GM12878 (cell line): ENCODE measurements at regions not wholly inside any gene's neighbourhood (a gene's known extent, or its start where the extent isn't known, plus 50 kb on each side); places are given as distances from the start of the nearest gene placed in this dataset.

ENCODE experiments used
- ATAC-seq: fragments of 200-7000 bp; cut with Tn5 transposase; 3 replicates; pipeline ENCODE4 v1.9.1; 2020; ENCODE audit warnings: mild to moderate bottlenecking, moderate library complexity
- BruUV-seq: library from RNA; stranded (reverse); fragments of 400-500 nt; replicated peaks from 2 replicates; lab custom pipeline; 2021; lab: Mats Ljungman, UMichigan
- CTCF ChIA-PET: fragments of 300-600 bp; sonication (Branson Sonifier 250); formaldehyde crosslinking; extraction: SDS; loops from one replicate; lab custom pipeline; 2021; ENCODE audit warnings: inconsistent platforms; lab: Yijun Ruan, JAX
- POLR2A ChIA-PET: fragments of 350-600 bp; formaldehyde crosslinking; extraction: SDS; loops from one replicate; lab custom pipeline; 2021; ENCODE audit warnings: inconsistent platforms; lab: Charles Lee
- RAD21 ChIA-PET: fragments of 300-600 bp; sonication (Branson Sonifier 250); formaldehyde crosslinking; loops from one replicate; lab custom pipeline; 2023; ENCODE audit warnings: antibody characterized with exemption; ENCODE audit not compliant: unreplicated experiment; lab: Charles Lee
- SMC1A ChIA-PET: fragments of 300-600 bp; sonication (Branson Sonifier 250); formaldehyde crosslinking; loops from one replicate; lab custom pipeline; 2023; ENCODE audit not compliant: unreplicated experiment, uncharacterized antibody; lab: Charles Lee
- DNase-seq: peaks from one replicate; pipeline ENCODE4 v3.0.0-alpha.2; 2011; ENCODE audit warnings: low read depth, low spot score
- FAIRE-seq: peaks from 3 replicates; lab custom pipeline; 2011; peaks lifted over from hg19 to GRCh38; lab: Jason Lieb, UNC
- H2AFZ ChIP-seq: 2 replicates; pipeline ENCODE4 v1.6.0; 2011; ENCODE audit warnings: low read depth, low read length, control low read depth; ENCODE audit not compliant: control insufficient read depth
- H3K27ac ChIP-seq: 2 replicates; pipeline ENCODE4 v1.5.1; 2011; ENCODE audit warnings: control low read depth; ENCODE audit not compliant: control insufficient read depth, insufficient read depth
- H3K27me3 ChIP-seq, 2 experiments: replicated peaks in 1 of 2; 2 replicates each; pipeline versions ENCODE4 v1.6.0 to v1.6.1; 2011; ENCODE audit warnings: low read length in 1 of 2; ENCODE audit not compliant: control insufficient read depth in 2 of 2, insufficient read depth in 2 of 2
- H3K36me3 ChIP-seq, 2 experiments: 2 replicates each; pipeline ENCODE4 v1.5.1; 2011; ENCODE audit warnings: low read length in 1 of 2; ENCODE audit not compliant: control insufficient read depth in 2 of 2, insufficient read depth in 2 of 2
- H3K4me1 ChIP-seq: 2 replicates; pipeline ENCODE4 v1.6.1; 2011; ENCODE audit warnings: mild to moderate bottlenecking, low read length, moderate library complexity, mixed read lengths; ENCODE audit not compliant: control insufficient read depth, insufficient read depth
- H3K4me2 ChIP-seq: 2 replicates; pipeline ENCODE4 v1.6.0; 2011; ENCODE audit warnings: control low read depth; ENCODE audit not compliant: control insufficient read depth, insufficient read depth
- H3K4me3 ChIP-seq: fragments of 200-600 bp; sonication (generic); 2 replicates; pipeline ENCODE4 v1.5.1; 2016
- H3K79me2 ChIP-seq: 2 replicates; pipeline ENCODE4 v1.6.0; 2011; ENCODE audit warnings: low read length; ENCODE audit not compliant: control insufficient read depth, insufficient read depth
- H3K9ac ChIP-seq: 2 replicates; pipeline ENCODE4 v1.8.0; 2011; ENCODE audit warnings: low read length, control low read depth, mixed read lengths; ENCODE audit not compliant: control insufficient read depth, insufficient read depth
- H3K9me3 ChIP-seq: replicated peaks from 3 replicates; pipeline ENCODE4 v1.5.1; 2011; ENCODE audit warnings: mild to moderate bottlenecking, low read length; ENCODE audit not compliant: control insufficient read depth, insufficient read depth
- H4K20me1 ChIP-seq: 2 replicates; pipeline ENCODE4 v1.6.0; 2011; ENCODE audit not compliant: control insufficient read depth, insufficient read depth
- HCFC1 ChIP-seq: fragments of 150-350 bp; IDR thresholded peaks from 2 replicates; pipeline ENCODE4 v1.6.1; 2014; ENCODE audit warnings: low read length
- HDAC6 ChIP-seq: fragments of 200-600 bp; sonication (generic); IDR thresholded peaks from one replicate; pipeline ENCODE4 v1.8.0; 2017; ENCODE audit warnings: antibody characterized with exemption; ENCODE audit not compliant: unreplicated experiment
- KLF5 ChIP-seq: fragments of 450-650 bp; IDR thresholded peaks from 2 replicates; pipeline ENCODE4 v1.6.1; 2014; ENCODE audit warnings: mild to moderate bottlenecking; ENCODE audit not compliant: partially characterized antibody
- LARP7 ChIP-seq: fragments of 450-650 bp; IDR thresholded peaks from 2 replicates; pipeline ENCODE4 v1.6.1; 2017; ENCODE audit warnings: mild to moderate bottlenecking
- RCOR1 ChIP-seq: conservative IDR thresholded peaks from 2 replicates; pipeline ENCODE4 v1.6.1; 2012; ENCODE audit warnings: low read depth, low read length, improper control_type of control experiment
- SMAD5 ChIP-seq: IDR thresholded peaks from 2 replicates; pipeline ENCODE4 v1.6.1; 2016; ENCODE audit warnings: antibody characterized with exemption, low read depth
- SPI1 ChIP-seq: IDR thresholded peaks from 2 replicates; pipeline ENCODE4 v1.6.1; 2011; ENCODE audit warnings: low read depth, mild to moderate bottlenecking, low read length, moderate library complexity, borderline replicate concordance; ENCODE audit not compliant: insufficient read depth
- SUZ12 ChIP-seq: fragments of 200-600 bp; sonication (generic); IDR thresholded peaks from one replicate; pipeline ENCODE4 v1.6.1; 2018; ENCODE audit warnings: antibody characterized with exemption, mild to moderate bottlenecking; ENCODE audit not compliant: unreplicated experiment
- TCF3 ChIP-seq: IDR thresholded peaks from 2 replicates; pipeline ENCODE4 v1.6.1; 2012; ENCODE audit warnings: low read depth, mild to moderate bottlenecking, low read length, borderline replicate concordance; ENCODE audit not compliant: insufficient read depth
- WGBS: methylation state at CpG from one replicate; pipeline ENCODE4 v1.1.6; 2016; ENCODE audit warnings: low lambda C conversion rate; ENCODE audit not compliant: insufficient replicate concordance, insufficient coverage; ENCODE audit errors: missing lambda C conversion rate; 5-methylcytosine and 5-hydroxymethylcytosine counted together
- in situ Hi-C: fragments of 300-500 bp; cut with MboI; formaldehyde crosslinking; loops from 9 replicates; pipeline ENCODE4 v1.14.3; 2018; ENCODE audit warnings: mixed read lengths
- intact Hi-C: fragments of 100-400 bp; cut with micrococcal nuclease; formaldehyde crosslinking; loops from one replicate; pipeline ENCODE4 v1.14.2; 2022; ENCODE audit not compliant: unreplicated experiment
- TF ChIP-seq, protein P1 (sequence below): fragments of 150-350 bp; IDR thresholded peaks from 2 replicates; pipeline ENCODE4 v1.6.1; 2014; ENCODE audit warnings: mild to moderate bottlenecking, low read depth, low read length
- TF ChIP-seq, protein P2 (sequence below): fragments of 450-650 bp; IDR thresholded peaks from 2 replicates; pipeline ENCODE4 v1.6.1; 2016; ENCODE audit warnings: mild to moderate bottlenecking
- TF ChIP-seq, protein P3 (sequence below): fragments of 450-650 bp; formaldehyde crosslinking; IDR thresholded peaks from 2 replicates; pipeline ENCODE4 v1.5.0; 2022; ENCODE audit warnings: mild to moderate bottlenecking, missing genetic modification characterization
- TF ChIP-seq, protein P4 (sequence below): fragments of 450-650 bp; IDR thresholded peaks from 2 replicates; pipeline ENCODE4 v1.6.1; 2017; ENCODE audit warnings: borderline replicate concordance
- TF ChIP-seq, protein P5 (sequence below): IDR thresholded peaks from 2 replicates; pipeline ENCODE4 v1.6.1; 2012; ENCODE audit warnings: low read depth, low read length, improper control_type of control experiment
- TF ChIP-seq, protein P6 (sequence below): IDR thresholded peaks from 2 replicates; pipeline ENCODE4 v1.6.1; 2011; ENCODE audit warnings: low read depth, low read length, improper control_type of control experiment, borderline replicate concordance

DNA sequence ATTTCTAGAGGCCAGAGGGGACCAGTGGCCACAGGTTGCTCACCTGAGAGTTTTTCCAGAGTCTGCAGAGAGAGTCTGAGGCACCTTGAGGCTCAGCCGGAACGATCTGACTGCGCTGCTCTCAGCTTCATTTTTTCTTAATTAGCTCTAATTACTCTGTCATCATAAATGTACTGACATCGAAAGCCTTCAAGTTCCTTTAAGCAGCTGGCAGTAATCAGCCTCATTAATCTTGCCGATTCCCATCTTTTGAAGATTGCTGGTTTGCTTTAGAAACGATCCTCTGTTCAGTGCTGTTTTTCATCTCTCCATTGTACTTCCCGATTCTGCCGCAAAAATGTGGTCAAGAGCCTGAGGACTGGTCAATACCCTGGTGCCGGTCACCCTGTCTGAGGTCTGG lies 454.7 kb downstream of the TYW1 start:
- CTCF ChIA-PET, result no interaction called here
- Histone ChIP-seq H3K9ac (no peak overlapping the region), H3K4me3 (no peak overlapping the region), H3K27ac (no peak overlapping the region), H3K36me3 (no peaks in the 10 kb centered on the region), H3K4me2 (no peak overlapping the region), H2AFZ (no peak overlapping the region), H3K4me1 (no peaks in the 10 kb centered on the region), H3K9me3 (no peaks in the 10 kb centered on the region), H4K20me1 (no peaks in the 10 kb centered on the region), H3K79me2 (no peaks in the 10 kb centered on the region), H3K27me3 (no peaks in the 10 kb centered on the region)
- WGBS, result 69% methylated on average over 9 of the region's 9 CpGs
- FAIRE-seq, result no peak
- POLR2A ChIA-PET, result no interaction called here
- in situ Hi-C loops, result no loop called here
- intact Hi-C loops, result no loop called here
- RAD21 ChIA-PET, result no interaction called here
- SMC1A ChIA-PET, result no interaction called here
- ATAC-seq, result no peak
- no peak for DNase-seq
- no TSS peak for BruUV-seq
- TF ChIP-seq KLF5 (no peak), RCOR1 (no peak), TCF3 (no peak), SPI1 (no peak), HCFC1 (no peak), LARP7 (no peak), SMAD5 (no peak), SUZ12 (no peak), HDAC6 (no peak)
- TF ChIP-seq, protein P1, sequence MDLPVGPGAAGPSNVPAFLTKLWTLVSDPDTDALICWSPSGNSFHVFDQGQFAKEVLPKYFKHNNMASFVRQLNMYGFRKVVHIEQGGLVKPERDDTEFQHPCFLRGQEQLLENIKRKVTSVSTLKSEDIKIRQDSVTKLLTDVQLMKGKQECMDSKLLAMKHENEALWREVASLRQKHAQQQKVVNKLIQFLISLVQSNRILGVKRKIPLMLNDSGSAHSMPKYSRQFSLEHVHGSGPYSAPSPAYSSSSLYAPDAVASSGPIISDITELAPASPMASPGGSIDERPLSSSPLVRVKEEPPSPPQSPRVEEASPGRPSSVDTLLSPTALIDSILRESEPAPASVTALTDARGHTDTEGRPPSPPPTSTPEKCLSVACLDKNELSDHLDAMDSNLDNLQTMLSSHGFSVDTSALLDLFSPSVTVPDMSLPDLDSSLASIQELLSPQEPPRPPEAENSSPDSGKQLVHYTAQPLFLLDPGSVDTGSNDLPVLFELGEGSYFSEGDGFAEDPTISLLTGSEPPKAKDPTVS, result no peak
- TF ChIP-seq, protein P2, sequence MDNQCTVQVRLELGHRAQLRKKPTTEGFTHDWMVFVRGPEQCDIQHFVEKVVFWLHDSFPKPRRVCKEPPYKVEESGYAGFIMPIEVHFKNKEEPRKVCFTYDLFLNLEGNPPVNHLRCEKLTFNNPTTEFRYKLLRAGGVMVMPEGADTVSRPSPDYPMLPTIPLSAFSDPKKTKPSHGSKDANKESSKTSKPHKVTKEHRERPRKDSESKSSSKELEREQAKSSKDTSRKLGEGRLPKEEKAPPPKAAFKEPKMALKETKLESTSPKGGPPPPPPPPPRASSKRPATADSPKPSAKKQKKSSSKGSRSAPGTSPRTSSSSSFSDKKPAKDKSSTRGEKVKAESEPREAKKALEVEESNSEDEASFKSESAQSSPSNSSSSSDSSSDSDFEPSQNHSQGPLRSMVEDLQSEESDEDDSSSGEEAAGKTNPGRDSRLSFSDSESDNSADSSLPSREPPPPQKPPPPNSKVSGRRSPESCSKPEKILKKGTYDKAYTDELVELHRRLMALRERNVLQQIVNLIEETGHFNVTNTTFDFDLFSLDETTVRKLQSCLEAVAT, result no peak
- TF ChIP-seq, protein P3, sequence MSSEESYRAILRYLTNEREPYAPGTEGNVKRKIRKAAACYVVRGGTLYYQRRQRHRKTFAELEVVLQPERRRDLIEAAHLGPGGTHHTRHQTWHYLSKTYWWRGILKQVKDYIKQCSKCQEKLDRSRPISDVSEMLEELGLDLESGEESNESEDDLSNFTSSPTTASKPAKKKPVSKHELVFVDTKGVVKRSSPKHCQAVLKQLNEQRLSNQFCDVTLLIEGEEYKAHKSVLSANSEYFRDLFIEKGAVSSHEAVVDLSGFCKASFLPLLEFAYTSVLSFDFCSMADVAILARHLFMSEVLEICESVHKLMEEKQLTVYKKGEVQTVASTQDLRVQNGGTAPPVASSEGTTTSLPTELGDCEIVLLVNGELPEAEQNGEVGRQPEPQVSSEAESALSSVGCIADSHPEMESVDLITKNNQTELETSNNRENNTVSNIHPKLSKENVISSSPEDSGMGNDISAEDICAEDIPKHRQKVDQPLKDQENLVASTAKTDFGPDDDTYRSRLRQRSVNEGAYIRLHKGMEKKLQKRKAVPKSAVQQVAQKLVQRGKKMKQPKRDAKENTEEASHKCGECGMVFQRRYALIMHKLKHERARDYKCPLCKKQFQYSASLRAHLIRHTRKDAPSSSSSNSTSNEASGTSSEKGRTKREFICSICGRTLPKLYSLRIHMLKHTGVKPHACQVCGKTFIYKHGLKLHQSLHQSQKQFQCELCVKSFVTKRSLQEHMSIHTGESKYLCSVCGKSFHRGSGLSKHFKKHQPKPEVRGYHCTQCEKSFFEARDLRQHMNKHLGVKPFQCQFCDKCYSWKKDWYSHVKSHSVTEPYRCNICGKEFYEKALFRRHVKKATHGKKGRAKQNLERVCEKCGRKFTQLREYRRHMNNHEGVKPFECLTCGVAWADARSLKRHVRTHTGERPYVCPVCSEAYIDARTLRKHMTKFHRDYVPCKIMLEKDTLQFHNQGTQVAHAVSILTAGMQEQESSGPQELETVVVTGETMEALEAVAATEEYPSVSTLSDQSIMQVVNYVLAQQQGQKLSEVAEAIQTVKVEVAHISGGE (CRISPR knock-in tag), result no peak
- TF ChIP-seq, protein P4, sequence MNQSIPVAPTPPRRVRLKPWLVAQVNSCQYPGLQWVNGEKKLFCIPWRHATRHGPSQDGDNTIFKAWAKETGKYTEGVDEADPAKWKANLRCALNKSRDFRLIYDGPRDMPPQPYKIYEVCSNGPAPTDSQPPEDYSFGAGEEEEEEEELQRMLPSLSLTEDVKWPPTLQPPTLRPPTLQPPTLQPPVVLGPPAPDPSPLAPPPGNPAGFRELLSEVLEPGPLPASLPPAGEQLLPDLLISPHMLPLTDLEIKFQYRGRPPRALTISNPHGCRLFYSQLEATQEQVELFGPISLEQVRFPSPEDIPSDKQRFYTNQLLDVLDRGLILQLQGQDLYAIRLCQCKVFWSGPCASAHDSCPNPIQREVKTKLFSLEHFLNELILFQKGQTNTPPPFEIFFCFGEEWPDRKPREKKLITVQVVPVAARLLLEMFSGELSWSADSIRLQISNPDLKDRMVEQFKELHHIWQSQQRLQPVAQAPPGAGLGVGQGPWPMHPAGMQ, result no peak
- TF ChIP-seq, protein P5, sequence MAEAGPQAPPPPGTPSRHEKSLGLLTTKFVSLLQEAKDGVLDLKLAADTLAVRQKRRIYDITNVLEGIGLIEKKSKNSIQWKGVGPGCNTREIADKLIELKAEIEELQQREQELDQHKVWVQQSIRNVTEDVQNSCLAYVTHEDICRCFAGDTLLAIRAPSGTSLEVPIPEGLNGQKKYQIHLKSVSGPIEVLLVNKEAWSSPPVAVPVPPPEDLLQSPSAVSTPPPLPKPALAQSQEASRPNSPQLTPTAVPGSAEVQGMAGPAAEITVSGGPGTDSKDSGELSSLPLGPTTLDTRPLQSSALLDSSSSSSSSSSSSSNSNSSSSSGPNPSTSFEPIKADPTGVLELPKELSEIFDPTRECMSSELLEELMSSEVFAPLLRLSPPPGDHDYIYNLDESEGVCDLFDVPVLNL, result no peak
- TF ChIP-seq, protein P6, sequence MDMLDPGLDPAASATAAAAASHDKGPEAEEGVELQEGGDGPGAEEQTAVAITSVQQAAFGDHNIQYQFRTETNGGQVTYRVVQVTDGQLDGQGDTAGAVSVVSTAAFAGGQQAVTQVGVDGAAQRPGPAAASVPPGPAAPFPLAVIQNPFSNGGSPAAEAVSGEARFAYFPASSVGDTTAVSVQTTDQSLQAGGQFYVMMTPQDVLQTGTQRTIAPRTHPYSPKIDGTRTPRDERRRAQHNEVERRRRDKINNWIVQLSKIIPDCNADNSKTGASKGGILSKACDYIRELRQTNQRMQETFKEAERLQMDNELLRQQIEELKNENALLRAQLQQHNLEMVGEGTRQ, result no peak
